ENCODE measurements at regions not wholly inside any gene's neighbourhood (a gene's known extent, or its start where the extent isn't known, plus 50 kb on each side); places are given as distances from the start of the nearest gene placed in this dataset.

- no peak for DNase-seq (ENCODE audit: low read depth, low spot score)
- H3K4me3 ChIP-seq (ENCODE audit: low read depth, low read length), result no peak overlapping the region
- ChIA-PET POLR2A (interaction anchor here (0.6 kb wide), 1 partner anchor 161 kb away, joined by 3 read pairs; no protein-coding TSS in a partner anchor), CTCF (no interaction called here)
- TF ChIP-seq CTCF (IDR thresholded peaks at IDR 0.05; ENCODE audit: insufficient read depth, low read length, missing control alignments), result no peak
Measured at GRCh38 chr2:240271716-240272341, 131.4 kb upstream of the OTOS start.

GRCh38 chr2:240275386-240275785 lies 134.9 kb upstream of the OTOS start:
- no peak for DNase-seq (ENCODE audit: low read depth, low spot score)
- no peak for TF ChIP-seq CTCF (IDR thresholded peaks at IDR 0.05; ENCODE audit: insufficient read depth, low read length, missing control alignments)
- ChIA-PET CTCF (interaction anchor here (1.1 kb wide), 1 partner anchor 11 kb away, joined by 3 read pairs; no protein-coding TSS in a partner anchor), POLR2A (no interaction called here)
- no peak overlapping the region for H3K4me3 ChIP-seq (ENCODE audit: low read depth, low read length)

GRCh38 chr2:240277073-240277806 lies 136.8 kb upstream of the OTOS start:
- peak; percentile 1 for DNase-seq (ENCODE audit: low read depth, low spot score)
- CTCF ChIA-PET, result interaction anchor here (1.4 kb wide), 1 partner anchor 45 kb away, joined by 3 read pairs; no protein-coding TSS in a partner anchor
- no peak overlapping the region for H3K4me3 ChIP-seq (ENCODE audit: low read depth, low read length)
- POLR2A ChIA-PET, result no interaction called here
- no peak for TF ChIP-seq CTCF (IDR thresholded peaks at IDR 0.05; ENCODE audit: insufficient read depth, low read length, missing control alignments)

GRCh38 chr2:240277807-240278522 lies 137.5 kb upstream of the OTOS start:
- DNase-seq (ENCODE audit: low read depth, low spot score), result no peak
- H3K4me3 ChIP-seq (ENCODE audit: low read depth, low read length), result no peak overlapping the region
- TF ChIP-seq CTCF (IDR thresholded peaks at IDR 0.05; ENCODE audit: insufficient read depth, low read length, missing control alignments), result no peak
- ChIA-PET CTCF (interaction anchor here (1.4 kb wide), 1 partner anchor 45 kb away, joined by 3 read pairs; no protein-coding TSS in a partner anchor), POLR2A (no interaction called here)

GRCh38 chr2:240278661-240279060 lies 138.2 kb upstream of the OTOS start:
- ChIA-PET POLR2A (no interaction called here), CTCF (interaction anchor here (1.0 to 1.4 kb wide), 3 partner anchors 46 to 160 kb away, joined by 3 to 4 read pairs (median 3); no protein-coding TSS in a partner anchor)
- DNase-seq (ENCODE audit: low read depth, low spot score), result no peak
- no peak overlapping the region for H3K4me3 ChIP-seq (ENCODE audit: low read depth, low read length)
- TF ChIP-seq CTCF (IDR thresholded peaks at IDR 0.05; ENCODE audit: insufficient read depth, low read length, missing control alignments), result no peak

GRCh38 chr2:240280621-240281020 lies 140.2 kb upstream of the OTOS start:
- no peak for DNase-seq (ENCODE audit: low read depth, low spot score)
- no peak for TF ChIP-seq CTCF (IDR thresholded peaks at IDR 0.05; ENCODE audit: insufficient read depth, low read length, missing control alignments)
- CTCF ChIA-PET, result no interaction called here
- no peak overlapping the region for H3K4me3 ChIP-seq (ENCODE audit: low read depth, low read length)
- POLR2A ChIA-PET, result no interaction called here

Data from AG04449 (cell line).